Eye (tissue), 1 donor: ENCODE measurements at regions not wholly inside any gene's neighbourhood (a gene's known extent, or its start where the extent isn't known, plus 50 kb on each side); places are given as distances from the start of the nearest gene placed in this dataset.
"Not testable (repeated sequence)": the region's sequence is repeated elsewhere in the genome, so short reads cannot be mapped to it uniquely, and the experiment has no call there.

ENCODE experiments used
- DNase-seq: peaks from one replicate; pipeline ENCODE4 v3.0.0-alpha.2; 2015

DNA sequence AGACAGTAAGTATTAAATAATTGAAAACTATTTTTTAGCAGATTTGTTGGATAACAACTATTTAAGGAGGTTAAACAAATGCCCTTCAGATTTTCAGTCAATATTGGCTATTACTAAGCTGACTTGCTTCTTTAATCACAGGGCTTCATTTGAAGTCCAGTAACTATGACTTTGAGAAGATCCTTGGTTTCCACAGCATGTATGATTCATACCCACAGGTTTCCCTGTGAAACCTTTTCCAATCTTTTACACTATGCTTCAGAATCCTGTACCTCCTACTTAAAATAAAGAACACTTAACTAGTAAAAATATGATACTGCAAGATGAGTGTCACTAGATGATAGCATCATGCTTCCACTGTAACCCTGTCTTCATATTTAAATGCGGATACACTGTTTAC lies 211.9 kb downstream of the SPATA31A1 start:
- not testable (repeated sequence) for DNase-seq

DNA sequence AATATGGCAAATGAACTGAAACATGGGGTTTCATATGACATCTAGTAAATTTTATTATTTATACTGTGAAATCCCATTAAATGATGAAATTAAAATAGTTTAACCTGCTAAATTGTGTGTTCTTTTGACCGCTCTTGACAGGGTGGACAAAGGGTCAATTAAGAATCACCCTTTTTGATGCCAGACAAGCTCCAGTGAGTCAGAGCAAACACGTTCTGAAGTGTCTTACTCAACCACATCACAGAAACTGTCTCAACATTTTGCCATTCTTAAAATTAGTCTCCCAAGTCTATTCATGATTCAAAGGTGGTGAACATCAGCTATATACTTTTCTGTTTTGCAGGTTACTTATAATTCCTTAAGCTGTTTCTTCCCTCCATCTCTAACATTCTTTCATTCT lies 213.4 kb downstream of the SPATA31A1 start:
- not testable (repeated sequence) for DNase-seq

DNA sequence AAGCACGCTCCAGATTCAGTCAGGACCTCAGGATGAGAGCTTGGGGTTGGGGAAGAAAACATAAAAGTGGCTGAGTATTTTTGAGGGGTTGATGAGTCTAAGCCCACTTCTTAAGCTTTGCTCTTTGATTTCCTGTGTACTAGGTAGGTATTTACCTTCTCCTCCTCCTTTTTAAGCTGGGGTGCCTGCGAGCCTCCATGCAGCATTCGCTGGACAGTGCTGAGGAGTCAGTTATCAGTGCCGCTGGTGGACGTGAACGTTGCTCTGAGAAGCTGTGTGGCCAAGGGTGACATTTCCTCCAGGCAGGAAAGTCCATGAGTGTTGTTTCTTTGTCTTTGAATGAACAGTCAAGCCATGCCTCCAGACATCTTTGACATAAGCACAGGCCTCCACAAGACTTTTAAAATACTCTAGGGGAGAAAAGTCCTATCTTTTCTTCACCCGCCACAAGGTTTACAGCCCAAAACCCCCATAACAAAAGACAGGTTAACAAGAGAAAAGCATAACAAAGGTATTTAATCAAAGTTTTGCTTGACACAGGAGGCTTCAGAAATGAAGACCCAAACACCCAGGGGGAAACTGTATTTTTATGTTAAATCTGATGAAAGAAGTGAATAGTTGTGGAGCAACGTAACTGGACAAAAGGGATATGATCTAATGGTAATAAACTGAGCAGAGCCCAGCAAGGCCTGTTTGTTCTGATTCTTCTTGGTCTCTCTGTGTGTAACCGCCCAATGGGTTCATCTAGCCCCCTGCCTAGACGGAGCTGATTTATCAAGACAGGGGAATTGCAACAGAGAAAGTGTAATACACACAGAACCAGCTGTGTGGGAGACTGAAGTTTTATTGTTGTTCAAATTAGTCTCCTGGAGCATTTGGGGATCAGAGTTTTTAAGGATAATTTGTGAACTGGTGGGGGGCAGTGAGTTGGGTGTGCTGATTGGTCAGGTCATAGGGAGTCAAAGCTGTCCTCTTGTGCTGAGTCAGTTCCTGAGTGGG lies 217.9 kb downstream of the SPATA31A1 start:
- DNase-seq = not testable (repeated sequence)

DNA sequence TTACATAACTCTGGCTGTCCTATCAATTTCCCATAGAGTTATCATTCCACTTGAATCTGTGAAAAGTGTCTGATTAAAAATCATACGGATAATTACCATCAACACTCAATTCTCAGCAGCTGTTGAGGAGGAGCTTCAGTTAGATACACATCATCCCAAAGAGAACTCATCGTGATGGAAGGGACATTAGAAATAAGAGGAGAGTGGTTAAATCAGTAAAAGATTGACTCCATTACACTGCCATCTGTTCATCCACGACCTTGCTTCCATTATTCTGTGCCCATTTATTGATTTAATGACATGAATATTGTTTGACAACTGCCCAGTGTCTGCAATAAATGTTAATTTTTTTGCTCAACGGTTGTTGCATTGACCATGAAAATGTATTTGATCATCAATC lies 223.5 kb downstream of the SPATA31A1 start:
- DNase-seq = peak; percentile 8

DNA sequence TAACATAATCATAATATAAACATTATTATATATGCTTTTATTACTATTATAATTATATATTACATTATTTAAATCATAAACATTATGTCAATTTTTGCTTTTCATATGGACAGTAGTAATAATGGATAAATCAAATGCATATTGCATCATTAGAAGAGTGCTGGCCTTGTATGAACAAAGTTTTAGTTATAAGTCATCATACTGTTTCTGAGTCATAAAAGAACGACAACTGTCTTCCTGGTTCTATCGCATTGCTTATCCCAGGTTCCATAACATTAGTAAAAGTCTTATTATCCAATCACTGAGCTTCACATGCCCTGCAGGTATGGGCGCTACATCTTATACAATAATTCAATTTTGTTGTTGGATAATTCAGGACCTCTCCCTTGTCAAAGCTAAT lies 225.8 kb downstream of the SPATA31A1 start:
- not testable (repeated sequence) for DNase-seq

DNA sequence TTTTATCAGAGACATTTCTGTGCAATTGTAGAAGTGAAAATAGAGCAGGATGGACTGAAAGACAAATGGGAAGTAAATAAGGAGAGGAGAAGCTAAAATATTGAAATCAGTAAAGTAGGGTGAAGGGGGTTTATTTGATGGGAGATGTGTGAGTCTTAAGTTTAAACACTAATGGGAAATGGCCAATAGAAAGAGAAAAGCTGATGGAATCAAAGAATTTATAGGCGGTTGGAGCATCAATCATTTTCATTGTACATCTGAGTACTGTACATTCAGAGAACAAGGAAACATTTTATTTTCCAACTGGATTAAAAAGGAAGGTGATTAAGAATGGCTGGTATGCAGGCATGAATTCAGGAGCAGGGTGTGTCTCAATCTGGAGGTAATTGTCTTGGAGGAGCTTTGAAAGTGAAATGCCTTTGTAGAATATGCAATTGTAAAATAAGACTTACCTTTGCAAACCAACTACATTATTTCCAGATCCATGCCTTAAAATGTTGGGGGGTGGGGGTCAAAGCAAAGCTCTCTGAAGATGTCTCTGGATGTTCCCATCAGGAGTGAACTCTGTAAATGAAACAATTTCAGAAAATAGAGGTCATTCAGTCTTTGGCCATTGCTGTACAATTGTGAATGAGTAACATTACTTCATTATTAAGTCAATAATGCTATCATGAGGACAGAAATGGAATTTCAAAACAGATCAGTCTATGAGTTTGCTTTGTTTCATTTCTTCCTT lies 227.4 kb downstream of the SPATA31A1 start:
- not testable (repeated sequence) for DNase-seq

DNA sequence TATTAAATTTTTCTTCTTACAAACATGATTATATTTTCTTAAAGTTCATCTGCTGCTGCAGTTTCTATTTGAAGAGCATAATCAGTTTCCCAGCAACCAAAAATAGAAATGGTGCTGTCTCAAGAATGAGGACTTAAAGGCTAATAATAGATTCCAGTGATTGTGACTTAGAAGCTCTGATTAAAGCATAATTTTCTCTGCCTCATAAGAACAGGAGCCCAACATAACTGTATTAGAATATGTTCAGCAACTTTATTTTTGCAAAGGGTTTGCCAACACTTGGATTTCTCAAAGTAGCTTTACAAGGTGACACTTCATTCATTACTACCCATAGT lies 227.9 kb downstream of the SPATA31A1 start:
- DNase-seq = not testable (repeated sequence)

DNA sequence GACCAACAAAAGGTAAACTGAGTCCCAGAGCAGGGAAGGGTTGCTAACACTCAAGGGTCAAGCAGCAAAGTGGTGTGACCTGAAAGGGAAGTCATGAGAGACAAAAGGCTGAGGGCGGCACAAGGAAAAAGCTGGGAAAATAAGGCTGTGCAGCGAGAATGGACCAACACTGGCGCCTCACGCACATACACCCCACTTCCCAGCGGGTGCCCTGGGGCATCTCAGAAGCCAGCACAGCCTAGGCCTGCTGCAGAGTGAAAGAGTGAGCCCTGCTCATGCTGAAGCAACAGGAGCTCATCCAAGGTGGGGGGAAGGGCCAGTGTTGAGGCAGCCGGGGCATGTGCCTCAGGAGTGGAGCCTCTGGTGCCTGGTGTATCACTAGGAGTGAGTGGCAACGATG lies 229.8 kb downstream of the SPATA31A1 start:
- not testable (repeated sequence) for DNase-seq

DNA sequence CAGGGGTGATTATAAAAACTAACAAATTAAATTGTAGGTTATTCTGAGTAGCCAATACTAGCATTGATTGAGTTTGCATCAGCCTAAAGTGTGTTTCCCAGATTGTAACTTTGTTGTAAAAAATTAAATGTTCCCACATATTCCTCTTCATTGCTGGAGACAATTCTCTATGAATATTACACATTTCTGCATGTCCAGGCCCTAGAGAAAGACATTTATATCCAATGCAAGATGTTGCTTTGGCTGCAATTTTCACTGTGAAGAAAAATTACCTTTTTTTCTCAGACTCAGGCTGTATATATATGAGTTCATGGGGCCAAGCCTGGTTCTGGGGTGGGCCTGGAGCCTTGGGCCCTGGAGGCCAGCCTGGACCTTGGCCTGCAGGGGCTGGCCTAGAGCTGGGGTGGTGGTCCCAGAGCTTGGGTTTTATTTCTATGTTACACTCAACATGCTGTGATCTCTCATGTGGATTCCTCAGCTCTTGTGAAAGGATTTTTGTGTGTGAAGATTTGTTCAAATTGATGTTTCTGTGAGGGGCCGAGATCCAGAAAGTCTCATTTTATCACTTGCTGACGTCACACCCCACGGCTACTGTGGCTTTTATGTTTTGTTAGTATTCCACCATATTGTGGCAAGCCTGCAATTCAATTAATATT lies 232.5 kb downstream of the SPATA31A1 start:
- DNase-seq = peak; percentile 1

DNA sequence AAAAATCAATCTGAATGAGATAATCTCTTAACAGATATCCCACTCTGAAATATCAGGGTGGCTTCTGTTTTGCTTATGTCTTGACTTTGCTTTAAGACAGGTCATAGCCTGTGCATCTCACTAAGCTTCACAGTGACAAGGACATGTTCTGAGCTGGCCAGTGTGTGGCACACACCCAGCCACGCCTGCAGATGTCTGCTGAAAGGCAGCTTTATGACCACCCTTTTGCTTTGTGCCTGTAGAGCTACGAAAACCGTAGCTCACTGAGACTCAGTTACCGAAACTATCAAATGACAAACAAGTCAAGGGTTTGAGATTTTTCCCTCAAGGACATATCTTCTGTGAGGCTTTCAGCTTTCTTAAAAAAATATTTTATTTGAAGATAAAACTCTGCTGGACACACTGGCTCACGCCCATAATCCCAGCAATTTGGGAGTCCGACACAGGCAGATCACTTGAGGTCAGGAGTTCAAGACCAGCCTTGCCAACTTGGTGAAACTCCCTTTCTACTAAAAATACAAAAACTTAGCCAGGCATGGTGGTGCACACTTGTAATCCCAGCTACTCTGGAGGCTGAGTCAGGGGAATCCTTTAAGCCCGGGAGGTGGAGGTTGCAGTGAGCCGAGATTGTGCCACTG lies 233.2 kb downstream of the SPATA31A1 start:
- no peak for DNase-seq

DNA sequence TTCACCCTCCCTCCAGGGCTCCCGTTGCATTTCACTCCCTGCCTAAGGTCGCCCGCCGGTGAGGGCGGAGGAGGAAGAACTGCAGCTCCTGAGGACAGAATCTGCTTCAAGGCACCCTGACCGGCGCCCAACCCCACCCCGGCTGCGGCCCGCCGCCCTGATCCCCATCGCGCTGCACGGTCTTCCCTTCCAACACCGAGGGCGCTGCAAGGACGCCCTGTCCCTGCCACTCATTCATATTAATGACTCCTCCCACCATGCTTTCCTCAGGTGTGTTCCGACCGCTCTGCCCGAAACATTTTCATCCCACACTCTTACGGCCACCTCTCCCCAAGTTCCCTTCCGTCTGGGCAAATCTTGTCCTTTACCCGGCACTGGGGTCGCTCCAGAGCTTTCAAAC lies 248.6 kb downstream of the SPATA31A1 start:
- not testable (repeated sequence) for DNase-seq

DNA sequence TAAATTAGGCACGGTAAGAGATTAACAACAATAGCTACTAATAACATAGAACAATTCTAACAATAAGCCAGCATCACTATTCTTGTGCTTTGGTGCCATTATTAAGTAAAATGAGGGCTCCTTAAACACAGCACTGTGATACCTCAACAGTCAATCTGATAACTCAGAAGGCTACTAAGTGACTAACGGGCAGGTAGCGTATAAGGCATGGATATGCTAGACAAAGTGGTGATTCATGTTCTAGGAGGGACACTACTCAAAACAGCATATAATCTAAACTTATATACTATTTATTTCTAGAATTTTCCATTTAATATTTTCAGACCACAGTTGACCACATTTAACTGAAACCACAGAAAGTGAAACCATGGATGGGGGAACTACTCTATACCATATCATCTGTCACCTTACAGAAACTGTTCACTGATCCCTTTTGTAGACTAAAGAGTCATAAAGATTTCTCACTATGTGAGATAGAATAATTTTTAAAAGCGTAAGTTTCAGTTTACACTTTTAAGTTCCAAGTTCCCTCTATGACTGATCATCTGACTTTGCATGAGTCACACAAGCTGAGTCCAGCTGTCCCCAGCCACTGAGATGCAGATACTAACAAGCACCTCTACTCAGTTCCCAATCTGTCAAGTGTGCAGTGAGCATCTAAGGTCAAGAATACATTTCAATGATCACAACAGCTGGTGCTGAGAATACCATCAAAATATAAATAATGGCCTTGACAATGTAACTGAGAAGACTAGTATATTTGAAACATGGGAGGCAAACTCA lies 256.2 kb downstream of the SPATA31A1 start:
- not testable (repeated sequence) for DNase-seq

DNA sequence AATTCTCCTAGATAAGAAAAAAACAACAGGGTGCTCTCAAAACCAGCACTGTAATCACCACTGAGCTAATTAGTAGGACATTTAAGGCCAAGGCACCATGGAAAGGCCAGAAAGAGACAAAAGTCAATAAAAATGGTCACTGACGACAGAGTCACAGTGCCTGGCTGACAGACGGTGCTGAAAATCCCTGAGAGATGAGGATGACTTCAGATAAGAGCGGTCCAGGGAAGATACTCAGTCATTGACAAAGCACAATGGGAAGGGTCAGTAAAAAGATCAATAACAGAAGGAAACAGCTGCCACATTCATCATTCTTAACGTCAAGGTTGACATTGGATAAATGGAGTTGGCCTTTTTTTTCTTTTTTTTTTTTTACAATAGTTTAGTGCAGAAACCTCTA lies 261.0 kb downstream of the SPATA31A1 start:
- peak; percentile 1 for DNase-seq

DNA sequence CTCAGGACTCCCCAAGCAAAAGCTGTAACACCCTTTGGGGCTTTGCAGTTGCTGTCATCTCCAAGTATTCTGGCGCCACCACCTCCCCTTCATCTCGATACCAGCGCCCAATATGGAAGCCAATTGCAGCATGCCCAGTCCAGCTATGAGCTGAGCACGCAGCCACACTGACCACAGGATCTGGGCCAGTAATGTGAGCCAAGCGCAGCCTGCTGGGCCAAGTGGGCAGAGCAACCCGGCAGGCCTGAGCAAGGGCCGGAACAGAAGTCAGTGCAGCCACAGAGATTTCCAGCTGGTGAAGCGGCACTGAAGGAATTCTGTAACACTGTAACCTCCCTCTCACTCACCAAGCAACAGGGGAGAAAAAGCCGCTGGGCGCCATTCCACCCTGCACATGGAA lies 268.6 kb downstream of the SPATA31A1 start:
- DNase-seq = not testable (repeated sequence)

DNA sequence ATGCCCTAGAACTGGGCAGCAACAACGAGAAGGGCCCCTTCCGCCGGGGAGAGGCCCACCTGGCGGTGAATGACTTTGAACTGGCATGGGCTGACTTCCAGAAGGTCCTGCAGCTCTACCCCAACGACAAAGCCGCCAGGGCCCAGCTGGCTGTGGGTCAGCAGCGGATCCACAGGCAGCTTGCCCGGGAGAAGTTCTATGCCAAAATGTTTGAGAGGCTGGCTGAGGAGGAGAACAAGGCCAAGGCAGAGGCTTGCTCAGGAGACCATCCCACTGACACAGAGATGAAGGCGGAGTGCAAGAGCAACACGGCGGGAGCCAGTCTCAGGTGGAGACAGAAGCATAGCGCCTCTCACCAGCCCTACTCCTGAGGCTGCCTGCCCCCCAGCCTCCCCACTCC lies 276.6 kb downstream of the SPATA31A1 start:
- not testable (repeated sequence) for DNase-seq

DNA sequence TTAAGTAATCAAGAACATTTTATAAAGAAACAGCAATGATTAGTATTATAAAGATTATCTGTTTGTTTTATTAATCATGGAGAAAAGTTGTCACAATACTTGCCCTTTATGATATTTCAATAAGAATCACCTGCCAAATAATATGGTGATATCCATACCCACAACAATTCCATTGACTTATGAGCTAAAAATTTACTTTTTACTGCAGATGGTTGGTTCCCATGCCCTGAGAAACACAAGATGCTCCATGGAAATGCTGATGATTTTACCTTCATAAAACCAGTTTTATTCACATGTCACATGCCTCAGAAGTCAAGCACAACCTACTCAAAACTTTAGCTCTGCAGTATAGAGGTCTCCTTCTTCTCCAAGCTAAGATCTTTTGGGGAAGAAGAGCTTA lies 293.6 kb downstream of the SPATA31A1 start:
- DNase-seq = not testable (repeated sequence)

DNA sequence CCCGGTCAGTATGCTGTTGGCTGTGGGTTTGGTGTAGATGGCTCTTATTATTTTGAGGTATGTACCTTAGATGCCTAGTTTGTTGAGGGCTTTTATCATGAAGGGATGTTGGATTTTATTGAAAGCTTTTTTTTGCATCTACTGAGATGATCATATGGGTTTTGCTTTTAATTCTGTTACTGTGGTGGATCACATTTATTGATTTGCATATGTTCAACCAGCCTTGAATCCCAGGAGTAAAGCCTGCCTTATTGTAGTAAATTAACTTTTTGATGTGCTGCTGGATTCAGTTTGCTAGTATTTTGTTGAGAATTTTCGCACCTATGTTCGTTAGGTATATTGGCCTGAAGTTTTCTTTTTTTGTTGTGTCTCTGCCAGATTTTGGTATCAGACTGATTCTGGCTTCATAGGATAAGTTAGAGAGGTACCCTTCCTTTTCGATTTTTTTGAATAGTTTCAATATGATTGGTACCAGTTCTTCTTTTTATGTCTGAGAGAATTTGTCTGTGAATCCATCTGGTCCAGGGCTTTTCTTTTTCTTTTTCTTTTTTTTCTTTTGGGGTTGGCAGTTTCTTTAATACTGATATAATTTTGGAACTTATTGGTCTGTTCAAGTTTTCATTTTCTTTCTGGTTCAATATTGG lies 301.6 kb downstream of the SPATA31A1 start:
- not testable (repeated sequence) for DNase-seq

DNA sequence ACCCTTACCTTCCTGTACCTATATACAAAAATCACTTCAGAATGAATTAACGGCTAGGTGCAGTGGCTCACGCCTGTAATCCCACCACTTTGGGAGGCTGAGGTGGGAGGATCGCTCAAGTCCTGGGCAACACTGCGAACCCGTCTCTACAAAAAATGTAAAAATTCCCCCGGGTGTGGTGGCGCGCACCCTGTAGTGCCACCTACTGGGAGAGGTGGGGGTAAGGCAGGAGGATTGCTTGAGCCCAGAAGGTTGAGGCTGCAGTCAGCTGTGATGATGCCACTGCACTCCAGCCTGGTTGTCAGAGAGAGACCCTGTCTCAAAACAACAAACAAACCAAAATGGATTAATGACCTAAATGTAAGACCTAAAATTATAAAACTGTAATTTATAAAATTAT lies 307.6 kb downstream of the SPATA31A1 start:
- not testable (repeated sequence) for DNase-seq

DNA sequence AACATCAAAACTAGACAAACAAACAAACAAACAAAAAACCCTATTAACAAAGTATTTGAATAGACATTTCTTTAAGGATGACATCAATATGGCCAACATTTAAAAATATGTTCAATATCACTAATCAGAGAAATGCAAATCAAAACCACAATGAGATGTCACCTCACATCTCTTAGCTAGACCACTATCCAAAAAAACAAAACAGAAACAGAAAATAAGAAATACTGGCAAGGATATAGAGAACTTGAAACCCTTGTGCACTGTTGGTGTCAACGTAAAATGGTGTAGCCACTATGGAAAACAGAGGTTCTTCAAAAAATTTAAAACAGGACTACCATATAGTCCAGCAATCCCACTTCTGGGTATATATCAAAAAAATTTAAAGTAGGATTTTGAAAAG lies 308.2 kb downstream of the SPATA31A1 start:
- not testable (repeated sequence) for DNase-seq

DNA sequence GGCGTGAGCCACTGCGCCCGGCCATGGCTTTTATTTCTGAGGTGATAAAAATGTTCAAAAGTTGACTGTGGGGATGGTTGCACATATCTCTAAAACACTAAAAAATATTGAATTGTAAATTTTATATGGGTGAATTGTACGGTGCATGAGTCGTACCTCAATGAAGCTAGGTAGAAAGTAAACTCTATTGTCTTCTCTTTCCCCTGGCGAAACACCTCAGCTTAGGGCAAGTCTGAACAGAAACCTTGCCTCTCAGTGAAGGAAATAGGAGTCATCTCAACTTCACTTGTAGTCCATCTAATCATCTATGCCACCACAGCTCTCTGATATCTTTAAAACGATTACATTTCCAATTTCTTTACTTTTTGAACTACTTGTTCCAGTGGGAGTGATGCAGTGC lies 309.6 kb downstream of the SPATA31A1 start:
- not testable (repeated sequence) for DNase-seq

DNA sequence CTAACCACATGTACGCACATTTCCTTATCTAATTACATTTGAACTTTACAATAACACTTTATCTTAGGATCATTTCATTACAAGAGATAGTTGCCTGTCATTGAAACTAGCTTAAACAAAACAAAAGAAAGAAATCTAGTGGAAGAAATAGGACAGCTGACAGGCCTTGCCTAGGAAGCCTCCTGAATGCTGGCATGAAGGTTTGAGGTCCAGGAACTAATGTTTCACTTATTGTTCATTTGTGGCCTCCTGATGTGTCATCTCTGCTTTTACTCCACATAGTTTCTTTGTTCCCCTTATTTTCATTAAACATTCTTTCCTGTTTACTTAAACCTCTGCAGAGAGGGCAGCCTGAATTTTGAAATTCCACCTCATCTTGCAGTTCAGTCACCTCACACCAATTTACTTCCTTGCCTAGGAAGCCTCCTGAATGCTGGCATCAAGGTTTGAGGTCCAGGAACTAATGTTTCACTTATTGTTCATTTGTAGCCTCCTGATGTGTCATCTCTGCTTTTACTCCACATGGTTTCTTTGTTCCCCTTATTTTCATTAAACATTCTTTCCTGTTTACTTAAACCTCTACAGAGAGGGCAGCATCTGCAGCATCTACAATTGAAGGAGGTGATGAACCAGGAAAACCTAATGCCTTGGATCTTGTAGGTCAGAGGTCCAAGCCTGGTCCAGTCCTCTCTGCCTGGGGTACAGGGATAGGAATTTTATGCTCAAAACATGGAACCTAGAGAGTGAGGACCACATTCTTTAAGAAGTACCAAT lies 319.2 kb downstream of the SPATA31A1 start:
- DNase-seq = not testable (repeated sequence)
